WTC11 (cell line): ENCODE measurements at regions not wholly inside any gene's neighbourhood (a gene's known extent, or its start where the extent isn't known, plus 50 kb on each side); places are given as distances from the start of the nearest gene placed in this dataset.

Experiments
- CREM ChIP-seq: sonication (generic); formaldehyde crosslinking; IDR thresholded peaks from 2 replicates; pipeline ENCODE4 v1.8.1; 2022; ENCODE audit warnings: mild to moderate bottlenecking, missing genetic modification reagents, moderate library complexity
- CTCF ChIP-seq: fragments of 200-600 bp; IDR thresholded peaks from 2 replicates; pipeline ENCODE4 v1.8.0; 2022; ENCODE audit warnings: antibody characterized with exemption
- E2F1 ChIP-seq: sonication (generic); formaldehyde crosslinking; IDR thresholded peaks from 2 replicates; pipeline ENCODE4 v1.8.0; 2022; ENCODE audit warnings: mild to moderate bottlenecking, missing genetic modification reagents
- NFYB ChIP-seq: sonication (generic); formaldehyde crosslinking; conservative IDR thresholded peaks from 2 replicates; pipeline ENCODE4 v1.8.0; 2022; ENCODE audit warnings: low read depth, missing genetic modification reagents
- NR3C1 ChIP-seq: sonication (generic); formaldehyde crosslinking; conservative IDR thresholded peaks from 2 replicates; pipeline ENCODE4 v1.8.1; 2023; ENCODE audit warnings: low read depth, mild to moderate bottlenecking, missing genetic modification reagents
- RELA ChIP-seq: sonication (generic); formaldehyde crosslinking; IDR thresholded peaks from 2 replicates; pipeline ENCODE4 v1.8.1; 2022; ENCODE audit warnings: missing genetic modification reagents, mild to moderate bottlenecking, borderline replicate concordance

- no peak for TF ChIP-seq CTCF
- TF ChIP-seq RELA, result no peak
- TF ChIP-seq NR3C1 (CRISPR knock-in tag), result no peak
- no peak for TF ChIP-seq CREM (CRISPR knock-in tag)
- TF ChIP-seq E2F1 (CRISPR knock-in tag), result no peak
- TF ChIP-seq NFYB (CRISPR knock-in tag), result no peak
Measured at GRCh38 chr17:55607731-55608341, 96.6 kb upstream of the SMIM36 start.
